ENCODE measurements at regions not wholly inside any gene's neighbourhood (a gene's known extent, or its start where the extent isn't known, plus 50 kb on each side); places are given as distances from the start of the nearest gene placed in this dataset.

GRCh38 chr15:75100679-75101078 lies 77.3 kb downstream of the PPCDC start:
- TF ChIP-seq POLR2A (IDR thresholded peaks at IDR 0.05; ENCODE audit: low read depth) (no peak), POLR2AphosphoS5 (IDR thresholded peaks at IDR 0.05) (no peak), EP300 (IDR thresholded peaks at IDR 0.05) (no peak), CTCF (IDR thresholded peaks at IDR 0.05) (no peak)
- WGBS = 82% methylated on average over 2 of the region's 2 CpGs
- no peak overlapping the region for H3K27ac ChIP-seq (replicated peaks in 1 of 4)
- no peaks in the 10 kb centered on the region for H3K27me3 ChIP-seq
- H3K36me3 ChIP-seq = no peaks in the 10 kb centered on the region
- peaks cover 0 to 8% (median 2%) of the 10 kb centered on the region in 4 donors for H3K4me1 ChIP-seq
- intact Hi-C loops (cut with DNase I) = no loop called here
- DNase-seq (ENCODE audit: extremely low spot score) = no peak
- no peak overlapping the region for H3K4me3 ChIP-seq
- H3K9me3 ChIP-seq = no peaks in the 10 kb centered on the region

- H3K4me3 ChIP-seq = no peak overlapping the region
- H3K36me3 ChIP-seq = no peaks in the 10 kb centered on the region
- no peak for DNase-seq (ENCODE audit: extremely low spot score)
- no peaks in the 10 kb centered on the region for H3K9me3 ChIP-seq
- TF ChIP-seq EP300 (IDR thresholded peaks at IDR 0.05) (no peak), POLR2AphosphoS5 (IDR thresholded peaks at IDR 0.05) (peak; percentile 25 to 26)
- no peak overlapping the region for H3K27ac ChIP-seq (replicated peaks in 1 of 4)
- peaks cover 0 to 15% (median 4%) of the 10 kb centered on the region in 4 donors for H3K4me1 ChIP-seq
- H3K27me3 ChIP-seq = no peaks in the 10 kb centered on the region
- intact Hi-C loops (cut with DNase I) = no loop called here
- WGBS = 63% methylated on average over 3 of the region's 3 CpGs
Measured at GRCh38 chr15:75104804-75105557, 81.6 kb downstream of the PPCDC start.

GRCh38 chr15:75107516-75107907 lies 84.1 kb downstream of the PPCDC start:
- Histone ChIP-seq H3K36me3 (no peaks in the 10 kb centered on the region), H3K4me1 (peaks cover 0 to 15% (median 4%) of the 10 kb centered on the region in 4 donors), H3K4me3 (no peak overlapping the region), H3K27me3 (no peaks in the 10 kb centered on the region), H3K27ac (replicated peaks in 1 of 4) (no peak overlapping the region), H3K9me3 (no peaks in the 10 kb centered on the region)
- intact Hi-C loops (cut with DNase I) = no loop called here
- no peak for DNase-seq (ENCODE audit: extremely low spot score)
- 88% methylated on average over 2 of the region's 2 CpGs for WGBS
- no peak for TF ChIP-seq POLR2A (IDR thresholded peaks at IDR 0.05; ENCODE audit: low read depth)
- TF ChIP-seq POLR2AphosphoS5 (IDR thresholded peaks at IDR 0.05) = no peak
- TF ChIP-seq EP300 (IDR thresholded peaks at IDR 0.05) = no peak
- no peak for TF ChIP-seq CTCF (IDR thresholded peaks at IDR 0.05)

- TF ChIP-seq POLR2A (IDR thresholded peaks at IDR 0.05; ENCODE audit: low read depth) (no peak), CTCF (IDR thresholded peaks at IDR 0.05) (no peak), EP300 (IDR thresholded peaks at IDR 0.05) (no peak), POLR2AphosphoS5 (IDR thresholded peaks at IDR 0.05) (no peak)
- H3K4me1 ChIP-seq = peaks cover 0 to 15% (median 4%) of the 10 kb centered on the region in 4 donors
- no peak overlapping the region for H3K4me3 ChIP-seq
- intact Hi-C loops (cut with DNase I) = no loop called here
- no peak for DNase-seq (ENCODE audit: extremely low spot score)
- H3K9me3 ChIP-seq = peaks cover 0 to 4% (median 0%) of the 10 kb centered on the region in 4 donors
- H3K27ac ChIP-seq (replicated peaks in 1 of 4) = no peak overlapping the region
- H3K27me3 ChIP-seq = no peaks in the 10 kb centered on the region
- no peaks in the 10 kb centered on the region for H3K36me3 ChIP-seq
- WGBS = 74% methylated on average over 12 of the region's 12 CpGs
Measured at GRCh38 chr15:75107908-75108838, 84.8 kb downstream of the PPCDC start.
